ENCODE measurements at regions not wholly inside any gene's neighbourhood (a gene's known extent, or its start where the extent isn't known, plus 50 kb on each side); places are given as distances from the start of the nearest gene placed in this dataset.
A peak's percentile ranks its signal among the peaks of the same experiment; 100 is the strongest.
"Not testable (repeated sequence)": the region's sequence is repeated elsewhere in the genome, so short reads cannot be mapped to it uniquely, and the experiment has no call there.

DNA sequence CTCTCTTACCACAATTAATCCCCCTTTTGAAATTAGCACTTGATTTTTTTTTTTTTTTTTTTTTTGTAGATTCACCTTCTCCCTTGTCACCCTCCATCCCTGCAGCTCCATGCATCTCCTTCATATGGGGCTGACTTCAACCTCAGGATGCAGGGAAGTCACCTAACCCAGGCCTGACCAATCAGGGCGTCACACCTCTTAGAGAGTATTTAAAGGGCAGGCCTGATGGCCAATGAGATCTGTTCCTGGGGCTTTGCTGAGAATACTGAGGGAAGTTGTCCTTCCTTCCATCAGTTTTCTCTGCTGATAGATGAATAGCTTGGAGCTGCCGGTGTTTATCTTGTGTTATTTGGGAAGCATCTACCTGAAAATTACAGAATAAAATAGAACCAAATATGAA is 1104.7 kb upstream of the TMEM132C start:
- no peak for DNase-seq (ENCODE audit: low read depth in 6 of 9, low spot score in 9 of 9)
- H3K4me3 ChIP-seq (ENCODE audit: low read length in 2 of 2): no peak overlapping the region
- H3K9me3 ChIP-seq (ENCODE audit: control insufficient read depth in 2 of 2, insufficient read depth in 1 of 2, low read length in 1 of 2): no peaks in the 10 kb centered on the region
- 91% methylated on average over 2 of the region's 2 CpGs for WGBS
- H3K27me3 ChIP-seq (ENCODE audit: control insufficient read depth in 2 of 2, insufficient read depth in 1 of 2, low read length in 1 of 2): peaks cover 0 to 10% of the 10 kb centered on the region in 2 donors
- H3K27ac ChIP-seq (ENCODE audit: low read depth in 1 of 2, low read length in 1 of 2): no peak overlapping the region
- no peaks in the 10 kb centered on the region for H3K4me1 ChIP-seq (ENCODE audit: control insufficient read depth in 2 of 2, insufficient read depth in 2 of 2, low read length in 2 of 2)
- no peaks in the 10 kb centered on the region for H3K36me3 ChIP-seq (ENCODE audit: control insufficient read depth in 2 of 2, insufficient read depth in 2 of 2, low read length in 1 of 2)

- Histone ChIP-seq H3K4me1 (ENCODE audit: control insufficient read depth in 2 of 2, insufficient read depth in 2 of 2, low read length in 2 of 2) (no peaks in the 10 kb centered on the region), H3K36me3 (ENCODE audit: control insufficient read depth in 2 of 2, insufficient read depth in 2 of 2, low read length in 1 of 2) (no peaks in the 10 kb centered on the region), H3K27me3 (ENCODE audit: control insufficient read depth in 2 of 2, insufficient read depth in 1 of 2, low read length in 1 of 2) (peaks cover 0 to 10% of the 10 kb centered on the region in 2 donors), H3K27ac (ENCODE audit: low read depth in 1 of 2, low read length in 1 of 2) (no peak overlapping the region), H3K4me3 (ENCODE audit: low read length in 2 of 2) (no peak overlapping the region), H3K9me3 (ENCODE audit: control insufficient read depth in 2 of 2, insufficient read depth in 1 of 2, low read length in 1 of 2) (no peaks in the 10 kb centered on the region)
- WGBS: 2% methylated on average over 1 of the region's 1 CpG
- DNase-seq (ENCODE audit: low read depth in 6 of 9, low spot score in 9 of 9): no peak
These were observed 1104.1 kb upstream of the TMEM132C start for GRCh38 chr12:127162902-127163301.

DNA sequence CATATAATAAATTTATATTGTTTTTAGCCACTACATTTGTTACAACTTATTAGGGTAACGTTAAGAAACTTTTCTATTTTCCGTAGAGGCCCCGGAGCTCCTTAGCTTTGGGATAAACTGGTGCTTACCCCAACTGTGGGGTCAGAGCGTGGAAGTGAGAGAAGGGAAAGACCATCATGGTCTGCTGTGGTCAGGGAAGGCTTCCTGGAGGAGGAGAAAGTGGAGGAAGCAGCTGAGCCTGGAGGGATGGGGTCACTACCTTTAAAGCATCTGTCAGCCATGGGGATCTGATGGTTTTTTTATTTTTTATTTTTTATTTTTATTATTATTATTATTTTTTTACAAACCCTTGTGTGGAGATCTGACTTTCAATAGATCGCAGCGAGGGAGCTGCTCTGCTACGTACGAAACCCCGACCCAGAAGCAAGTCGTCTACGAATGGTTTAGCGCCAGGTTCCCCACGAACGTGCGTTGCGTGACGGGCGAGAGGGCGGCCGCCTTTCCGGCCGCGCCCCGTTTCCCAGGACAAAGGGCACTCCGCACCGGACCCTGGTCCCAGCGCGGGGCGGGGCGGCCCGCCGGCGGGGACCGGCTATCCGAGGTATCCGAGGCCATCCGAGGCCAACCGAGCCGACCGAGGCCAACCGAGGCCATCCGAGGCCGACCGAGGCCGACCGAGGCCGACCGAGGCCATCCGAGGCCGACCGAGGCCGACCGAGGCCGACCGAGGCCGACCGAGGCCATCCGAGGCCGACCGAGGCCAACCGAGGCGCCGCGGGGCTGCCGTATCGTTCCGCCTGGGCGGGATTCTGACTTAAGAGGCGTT is 1101.2 kb upstream of the TMEM132C start:
- WGBS: 6% methylated on average over 69 of the region's 69 CpGs
- Histone ChIP-seq H3K36me3 (ENCODE audit: control insufficient read depth in 2 of 2, insufficient read depth in 2 of 2, low read length in 1 of 2) (no peaks in the 10 kb centered on the region), H3K9me3 (ENCODE audit: control insufficient read depth in 2 of 2, insufficient read depth in 1 of 2, low read length in 1 of 2) (no peaks in the 10 kb centered on the region), H3K27me3 (ENCODE audit: control insufficient read depth in 2 of 2, insufficient read depth in 1 of 2, low read length in 1 of 2) (peaks cover 0 to 10% of the 10 kb centered on the region in 2 donors), H3K4me3 (ENCODE audit: low read length in 2 of 2) (peak overlapping the region in 1 of 2 donors; percentile 41), H3K27ac (ENCODE audit: low read depth in 1 of 2, low read length in 1 of 2) (no peak overlapping the region), H3K4me1 (ENCODE audit: control insufficient read depth in 2 of 2, insufficient read depth in 2 of 2, low read length in 2 of 2) (no peaks in the 10 kb centered on the region)
- peak in 7 of 9 donors; percentile 12 to 60 (median 23) for DNase-seq (ENCODE audit: low read depth in 6 of 9, low spot score in 9 of 9)

DNA sequence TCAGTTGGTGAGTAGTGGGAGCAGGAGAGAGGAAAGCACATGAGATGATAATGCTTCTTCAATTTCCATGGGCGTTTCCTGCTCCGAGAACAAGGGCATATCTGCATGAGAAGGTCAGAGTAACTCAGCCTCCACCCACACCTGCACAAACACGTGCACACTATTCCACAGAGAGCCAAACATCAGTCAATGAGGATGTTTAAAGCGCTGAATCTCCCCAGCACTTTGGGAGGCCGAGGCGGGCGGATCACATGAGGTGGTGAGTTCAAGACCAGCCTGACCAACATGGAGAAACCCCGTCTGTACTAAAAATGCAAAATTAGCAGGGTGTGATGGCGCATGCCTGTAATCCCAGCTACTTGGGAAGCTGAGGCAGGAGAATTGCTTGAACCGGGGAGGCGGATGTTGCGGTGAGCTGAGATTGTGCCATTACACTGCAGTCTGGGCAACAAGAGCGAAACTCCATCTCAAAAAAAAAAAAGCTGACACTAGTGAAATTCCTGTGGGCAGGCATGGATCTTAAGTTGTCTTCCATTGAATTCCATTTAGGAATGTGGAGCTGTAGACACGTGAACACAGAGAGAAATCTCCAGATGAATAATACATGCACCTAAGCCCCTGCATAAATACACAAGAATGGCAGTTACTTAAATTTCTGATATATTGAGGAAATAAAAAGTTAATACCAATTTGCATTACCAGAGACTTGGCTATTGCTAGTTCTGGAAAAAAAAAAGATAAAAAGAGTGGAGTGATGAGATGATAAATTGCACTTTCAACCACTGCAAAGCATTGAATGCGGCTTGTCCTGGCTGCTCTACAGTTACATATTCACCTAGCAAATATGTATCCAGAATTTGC is 1097.4 kb upstream of the TMEM132C start:
- no peaks in the 10 kb centered on the region for H3K9me3 ChIP-seq (ENCODE audit: control insufficient read depth in 2 of 2, insufficient read depth in 1 of 2, low read length in 1 of 2)
- no peak for DNase-seq (ENCODE audit: low read depth in 6 of 9, low spot score in 9 of 9)
- WGBS: 88% methylated on average over 15 of the region's 15 CpGs

DNA sequence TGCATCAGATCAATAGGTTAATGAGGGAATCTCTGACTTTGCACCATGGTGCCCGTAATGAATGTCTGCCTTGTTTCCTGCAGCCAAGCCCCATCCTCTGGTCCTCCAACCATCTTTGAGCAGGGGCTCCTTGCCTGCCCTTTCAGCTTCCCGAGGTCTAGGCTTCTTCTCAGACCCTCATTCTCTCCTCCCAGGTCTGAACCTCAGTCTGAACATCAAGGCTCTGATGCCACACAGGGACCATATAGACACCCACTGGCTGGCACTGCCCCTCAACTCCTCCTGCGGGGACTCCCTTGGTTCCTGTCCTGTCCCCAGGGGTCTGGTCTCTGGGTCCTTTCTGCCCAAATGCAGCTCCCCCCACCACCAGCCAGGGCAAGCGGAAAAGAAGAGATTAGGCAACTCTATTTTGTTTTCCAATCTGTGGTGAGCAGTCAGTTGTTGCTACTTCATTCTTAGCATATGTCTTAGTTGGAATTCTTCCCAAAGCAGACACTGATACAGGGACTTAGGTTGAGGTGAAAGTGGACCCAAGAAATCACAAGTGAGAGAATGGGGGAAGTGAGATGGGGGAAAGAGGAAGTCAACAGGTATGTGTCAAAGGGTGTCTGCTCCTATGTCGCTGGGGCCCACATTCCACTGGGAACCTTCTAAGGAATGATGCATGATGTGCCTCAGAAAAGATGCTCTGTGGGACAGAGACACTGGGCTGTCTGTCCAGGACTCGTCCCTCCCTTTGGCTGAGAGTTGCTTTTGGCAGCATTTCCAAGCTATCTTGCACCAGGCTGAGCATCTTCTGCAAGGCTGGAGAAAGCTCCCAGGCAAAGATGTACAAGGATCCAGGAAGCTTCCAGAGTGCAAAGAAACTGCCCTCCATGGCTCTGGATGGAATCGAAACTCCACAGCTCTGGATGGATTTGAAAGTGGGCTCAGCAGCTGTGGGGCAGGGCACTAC is 1096.5 kb upstream of the TMEM132C start:
- 71% methylated on average over 7 of the region's 7 CpGs for WGBS
- H3K27ac ChIP-seq (ENCODE audit: low read depth in 1 of 2, low read length in 1 of 2): no peak overlapping the region
- H3K9me3 ChIP-seq (ENCODE audit: control insufficient read depth in 2 of 2, insufficient read depth in 1 of 2, low read length in 1 of 2): no peaks in the 10 kb centered on the region
- no peaks in the 10 kb centered on the region for H3K36me3 ChIP-seq (ENCODE audit: control insufficient read depth in 2 of 2, insufficient read depth in 2 of 2, low read length in 1 of 2)
- no peaks in the 10 kb centered on the region for H3K4me1 ChIP-seq (ENCODE audit: control insufficient read depth in 2 of 2, insufficient read depth in 2 of 2, low read length in 2 of 2)
- H3K27me3 ChIP-seq (ENCODE audit: control insufficient read depth in 2 of 2, insufficient read depth in 1 of 2, low read length in 1 of 2): peaks cover 0 to 8% of the 10 kb centered on the region in 2 donors
- H3K4me3 ChIP-seq (ENCODE audit: low read length in 2 of 2): no peak overlapping the region
- DNase-seq (ENCODE audit: low read depth in 6 of 9, low spot score in 9 of 9): no peak

More for the DNA sequence above, 1097.4 kb upstream of the TMEM132C start:
- H3K27me3 ChIP-seq (ENCODE audit: control insufficient read depth in 2 of 2, insufficient read depth in 1 of 2, low read length in 1 of 2): peaks cover 0 to 10% of the 10 kb centered on the region in 2 donors
- H3K36me3 ChIP-seq (ENCODE audit: control insufficient read depth in 2 of 2, insufficient read depth in 2 of 2, low read length in 1 of 2): no peaks in the 10 kb centered on the region
- no peak overlapping the region for H3K4me3 ChIP-seq (ENCODE audit: low read length in 2 of 2)
- H3K4me1 ChIP-seq (ENCODE audit: control insufficient read depth in 2 of 2, insufficient read depth in 2 of 2, low read length in 2 of 2): no peaks in the 10 kb centered on the region
- H3K27ac ChIP-seq (ENCODE audit: low read depth in 1 of 2, low read length in 1 of 2): no peak overlapping the region

- Histone ChIP-seq H3K4me3 (ENCODE audit: low read length in 2 of 2) (no peak overlapping the region), H3K4me1 (ENCODE audit: control insufficient read depth in 2 of 2, insufficient read depth in 2 of 2, low read length in 2 of 2) (no peaks in the 10 kb centered on the region), H3K9me3 (ENCODE audit: control insufficient read depth in 2 of 2, insufficient read depth in 1 of 2, low read length in 1 of 2) (peaks cover 2 to 5% of the 10 kb centered on the region in 2 donors), H3K27me3 (ENCODE audit: control insufficient read depth in 2 of 2, insufficient read depth in 1 of 2, low read length in 1 of 2) (no peaks in the 10 kb centered on the region), H3K36me3 (ENCODE audit: control insufficient read depth in 2 of 2, insufficient read depth in 2 of 2, low read length in 1 of 2) (no peaks in the 10 kb centered on the region), H3K27ac (ENCODE audit: low read depth in 1 of 2, low read length in 1 of 2) (no peak overlapping the region)
- DNase-seq (ENCODE audit: low read depth in 6 of 9, low spot score in 9 of 9): no peak
- 97% methylated on average over 4 of the region's 4 CpGs for WGBS
These were observed 1094.1 kb upstream of the TMEM132C start for GRCh38 chr12:127172861-127173260.

GRCh38 chr12:127173971-127174370 is 1093.0 kb upstream of the TMEM132C start:
- H3K4me3 ChIP-seq (ENCODE audit: low read length in 2 of 2); H3K36me3 ChIP-seq (ENCODE audit: control insufficient read depth in 2 of 2, insufficient read depth in 2 of 2, low read length in 1 of 2); DNase-seq (ENCODE audit: low read depth in 6 of 9, low spot score in 9 of 9); H3K4me1 ChIP-seq (ENCODE audit: control insufficient read depth in 2 of 2, insufficient read depth in 2 of 2, low read length in 2 of 2); H3K27ac ChIP-seq (ENCODE audit: low read depth in 1 of 2, low read length in 1 of 2); H3K9me3 ChIP-seq (ENCODE audit: control insufficient read depth in 2 of 2, insufficient read depth in 1 of 2, low read length in 1 of 2); H3K27me3 ChIP-seq (ENCODE audit: control insufficient read depth in 2 of 2, insufficient read depth in 1 of 2, low read length in 1 of 2): not testable (repeated sequence)
- WGBS: 93% methylated on average over 1 of the region's 1 CpG

- WGBS: 86% methylated on average over 6 of the region's 6 CpGs
- DNase-seq (ENCODE audit: low read depth in 6 of 9, low spot score in 9 of 9): no peak
These were observed 1092.1 kb upstream of the TMEM132C start for GRCh38 chr12:127174881-127175280.

More at GRCh38 chr12:127174881-127175280, 1092.1 kb upstream of the TMEM132C start:
- Histone ChIP-seq H3K27me3 (ENCODE audit: control insufficient read depth in 2 of 2, insufficient read depth in 1 of 2, low read length in 1 of 2) (no peaks in the 10 kb centered on the region), H3K4me3 (ENCODE audit: low read length in 2 of 2) (no peak overlapping the region), H3K27ac (ENCODE audit: low read depth in 1 of 2, low read length in 1 of 2) (no peak overlapping the region), H3K4me1 (ENCODE audit: control insufficient read depth in 2 of 2, insufficient read depth in 2 of 2, low read length in 2 of 2) (no peaks in the 10 kb centered on the region), H3K9me3 (ENCODE audit: control insufficient read depth in 2 of 2, insufficient read depth in 1 of 2, low read length in 1 of 2) (peaks cover 2 to 5% of the 10 kb centered on the region in 2 donors), H3K36me3 (ENCODE audit: control insufficient read depth in 2 of 2, insufficient read depth in 2 of 2, low read length in 1 of 2) (no peaks in the 10 kb centered on the region)
